GM12892 (cell line): ENCODE measurements at regions not wholly inside any gene's neighbourhood (a gene's known extent, or its start where the extent isn't known, plus 50 kb on each side); places are given as distances from the start of the nearest gene placed in this dataset.

Experiments
- POLR2AphosphoS5 ChIP-seq: IDR thresholded peaks from 2 replicates; pipeline ENCODE4 v1.6.1; 2011; ENCODE audit warnings: low read depth, low read length, control low read depth
- TAF1 ChIP-seq: IDR thresholded peaks from 2 replicates; pipeline ENCODE4 v1.6.1; 2011; ENCODE audit warnings: low read depth, mild to moderate bottlenecking, control low read depth, low read length, borderline replicate concordance

DNA sequence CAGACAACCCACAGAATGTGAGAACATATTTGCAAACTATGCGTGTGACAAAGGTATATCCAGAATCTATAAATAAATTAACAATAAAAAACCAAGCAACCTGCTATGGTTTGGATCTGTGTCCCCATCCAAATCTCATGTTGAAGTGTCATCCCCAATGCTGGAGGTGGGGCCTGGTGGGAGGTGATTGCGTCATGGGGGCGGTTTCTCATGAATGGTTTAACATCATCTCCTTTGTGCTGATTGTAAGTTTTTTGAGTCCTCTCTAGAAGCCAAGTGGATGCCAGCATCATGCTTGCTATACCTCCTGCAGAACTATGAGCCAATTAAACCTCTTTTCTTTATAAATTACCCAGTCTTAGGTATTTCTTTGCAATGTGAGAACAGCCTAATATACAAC lies 335.4 kb downstream of the MAN2A1 start:
- TF ChIP-seq POLR2AphosphoS5 (no peak), TAF1 (no peak)
